ENCODE measurements at regions not wholly inside any gene's neighbourhood (a gene's known extent, or its start where the extent isn't known, plus 50 kb on each side); places are given as distances from the start of the nearest gene placed in this dataset.

DNA sequence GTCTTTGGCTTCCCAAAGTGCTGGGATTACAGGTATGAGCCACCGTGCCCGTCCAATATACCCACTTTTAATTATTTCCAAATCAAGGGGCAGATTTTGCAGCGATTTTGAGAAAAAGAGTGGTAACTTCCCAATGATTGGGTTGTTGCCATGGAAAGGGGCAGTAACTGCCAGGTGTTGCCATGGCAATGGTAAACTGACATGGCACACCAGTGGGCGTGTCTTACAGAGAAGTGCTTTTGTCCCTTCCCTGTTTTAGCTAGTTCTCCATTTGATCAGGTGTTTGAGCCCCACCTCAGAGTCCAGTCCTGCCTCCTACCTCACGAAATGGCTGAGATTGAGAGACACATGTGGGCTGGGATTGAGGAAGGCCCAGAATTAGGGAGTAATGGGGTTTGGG is 86.3 kb upstream of the IER5L start:
- TF ChIP-seq, protein P1, sequence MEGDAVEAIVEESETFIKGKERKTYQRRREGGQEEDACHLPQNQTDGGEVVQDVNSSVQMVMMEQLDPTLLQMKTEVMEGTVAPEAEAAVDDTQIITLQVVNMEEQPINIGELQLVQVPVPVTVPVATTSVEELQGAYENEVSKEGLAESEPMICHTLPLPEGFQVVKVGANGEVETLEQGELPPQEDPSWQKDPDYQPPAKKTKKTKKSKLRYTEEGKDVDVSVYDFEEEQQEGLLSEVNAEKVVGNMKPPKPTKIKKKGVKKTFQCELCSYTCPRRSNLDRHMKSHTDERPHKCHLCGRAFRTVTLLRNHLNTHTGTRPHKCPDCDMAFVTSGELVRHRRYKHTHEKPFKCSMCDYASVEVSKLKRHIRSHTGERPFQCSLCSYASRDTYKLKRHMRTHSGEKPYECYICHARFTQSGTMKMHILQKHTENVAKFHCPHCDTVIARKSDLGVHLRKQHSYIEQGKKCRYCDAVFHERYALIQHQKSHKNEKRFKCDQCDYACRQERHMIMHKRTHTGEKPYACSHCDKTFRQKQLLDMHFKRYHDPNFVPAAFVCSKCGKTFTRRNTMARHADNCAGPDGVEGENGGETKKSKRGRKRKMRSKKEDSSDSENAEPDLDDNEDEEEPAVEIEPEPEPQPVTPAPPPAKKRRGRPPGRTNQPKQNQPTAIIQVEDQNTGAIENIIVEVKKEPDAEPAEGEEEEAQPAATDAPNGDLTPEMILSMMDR (IDR thresholded peaks at IDR 0.05) = no peak
- TF ChIP-seq POLR2A (IDR thresholded peaks at IDR 0.05) = no peak
